HG03565 (cell line): ENCODE measurements at regions not wholly inside any gene's neighbourhood (a gene's known extent, or its start where the extent isn't known, plus 50 kb on each side); places are given as distances from the start of the nearest gene placed in this dataset.
"Not testable (repeated sequence)": the region's sequence is repeated elsewhere in the genome, so short reads cannot be mapped to it uniquely, and the experiment has no call there.

Source experiments
- ATAC-seq: cut with Tn5 transposase; IDR thresholded peaks from one replicate; pipeline ENCODE4 v1.9.1; 2021; ENCODE audit warnings: mild to moderate bottlenecking, moderate library complexity; ENCODE audit not compliant: unreplicated experiment

DNA sequence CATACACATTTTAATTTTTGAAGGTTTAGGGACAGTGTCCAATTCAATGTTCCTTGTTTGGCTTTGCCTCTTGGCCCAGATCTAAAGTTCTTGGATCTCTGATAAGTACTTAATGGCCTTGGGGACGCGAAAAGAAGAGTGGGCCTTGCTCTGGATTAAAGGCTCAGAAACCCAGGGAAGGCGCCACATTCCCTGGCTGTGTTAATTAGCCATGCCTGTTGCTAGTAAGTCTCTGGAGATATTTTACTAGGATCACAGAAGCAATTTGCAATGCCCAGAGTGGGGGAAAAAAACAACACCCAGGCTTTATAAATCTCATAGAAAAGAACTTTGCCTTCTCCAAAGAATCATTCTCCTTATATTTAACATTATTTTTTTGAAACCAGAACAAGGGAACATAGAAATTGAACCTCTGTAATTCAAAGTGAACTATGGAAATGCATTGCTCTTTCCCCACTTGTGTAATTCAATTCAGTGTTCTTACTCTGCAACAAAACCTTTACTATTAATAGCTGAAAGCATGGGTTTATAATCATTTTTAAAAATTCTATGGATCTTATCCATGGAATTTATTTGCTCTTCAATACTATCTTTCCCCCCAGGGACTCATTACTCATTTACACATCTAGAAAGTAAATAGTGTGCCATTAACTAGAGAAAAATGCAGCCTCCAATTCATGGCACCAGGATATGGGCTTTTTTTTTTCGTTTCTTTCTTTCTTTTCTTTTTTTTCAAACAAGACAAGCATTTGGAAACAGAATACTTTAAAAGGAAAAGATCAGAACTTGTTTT is 172.2 kb upstream of the ANKRD55 start:
- ATAC-seq = no peak

DNA sequence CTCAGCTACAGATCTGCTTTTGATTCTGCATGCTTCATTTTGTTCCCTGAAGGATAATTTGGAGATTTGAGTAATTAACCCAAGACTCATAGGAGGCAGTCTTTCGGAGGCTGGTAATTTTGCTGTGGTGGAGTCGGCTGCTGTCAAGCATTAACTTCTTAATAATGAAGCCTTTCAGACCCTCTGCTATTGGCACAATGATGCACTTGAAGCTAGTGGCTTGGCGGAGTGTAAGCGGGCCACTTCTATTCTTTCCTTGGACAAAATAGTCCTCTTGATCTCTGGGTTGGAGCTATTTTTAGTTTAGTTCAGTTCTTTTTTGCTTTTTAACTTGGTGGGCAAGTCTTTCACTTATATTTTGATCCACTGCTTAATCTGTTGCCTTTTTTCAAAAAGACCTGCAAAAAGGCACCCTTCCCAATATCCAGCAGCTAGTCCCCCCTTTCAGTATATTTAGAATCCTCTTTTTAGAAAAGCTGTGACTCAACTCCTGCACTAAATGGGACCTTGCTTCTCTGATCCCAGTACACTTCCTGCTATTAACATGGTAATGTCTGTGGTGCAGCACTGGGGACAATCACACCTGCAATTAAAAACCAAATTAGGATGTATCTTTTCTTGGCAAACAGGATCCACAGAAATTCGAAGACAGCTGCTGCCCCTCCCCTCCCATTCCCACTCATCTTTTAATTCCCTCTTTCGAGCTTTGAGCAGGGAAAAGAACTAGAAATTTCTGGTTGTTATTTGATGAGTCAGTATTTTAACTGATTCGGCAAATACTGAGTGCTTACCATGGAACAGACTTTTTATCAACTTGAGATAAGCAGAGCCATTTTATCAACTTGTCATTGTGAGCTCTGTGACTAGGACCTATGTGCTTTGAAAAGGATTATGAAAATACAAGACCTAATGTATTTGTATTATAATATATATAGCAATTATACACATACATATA is 169.4 kb upstream of the ANKRD55 start:
- ATAC-seq = no peak

DNA sequence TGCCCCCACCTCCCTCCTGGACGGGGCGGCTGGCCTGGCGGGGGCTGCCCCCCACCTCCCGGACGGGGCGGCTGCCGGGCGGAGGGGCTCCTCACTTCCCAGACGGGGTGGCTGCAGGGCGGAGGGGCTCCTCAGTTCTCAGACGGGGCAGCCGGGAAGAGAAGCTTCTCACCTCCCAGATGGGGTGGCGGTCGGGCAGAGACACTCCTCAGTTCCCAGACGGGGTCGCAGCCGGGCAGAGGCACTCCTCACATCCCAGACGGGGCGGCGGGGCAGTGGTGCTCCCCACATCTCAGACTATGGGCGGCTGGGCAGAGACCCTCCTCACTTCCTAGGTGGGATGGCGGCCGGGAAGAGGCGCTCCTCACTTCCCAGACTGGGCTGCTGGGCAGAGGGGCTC is 164.7 kb upstream of the ANKRD55 start:
- not testable (repeated sequence) for ATAC-seq

DNA sequence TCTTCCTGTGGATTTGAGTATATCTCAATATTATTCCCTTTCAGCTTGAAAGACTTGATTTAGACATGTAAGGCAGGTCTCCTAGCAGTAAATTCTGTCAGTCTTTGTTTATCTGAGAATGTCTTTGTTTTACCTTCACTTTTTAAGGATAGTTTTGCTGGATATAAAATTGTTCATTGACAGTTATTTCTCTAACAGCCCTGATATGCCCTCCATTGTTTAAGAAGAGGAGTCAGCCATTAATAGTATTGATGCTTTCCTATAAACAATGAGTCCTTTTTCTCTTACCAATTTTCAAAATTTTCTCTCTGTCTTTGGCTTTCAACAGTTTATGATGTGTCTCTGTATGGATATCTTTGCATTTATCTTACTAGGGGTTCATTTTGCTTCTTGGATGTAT is 163.5 kb upstream of the ANKRD55 start:
- no peak for ATAC-seq

DNA sequence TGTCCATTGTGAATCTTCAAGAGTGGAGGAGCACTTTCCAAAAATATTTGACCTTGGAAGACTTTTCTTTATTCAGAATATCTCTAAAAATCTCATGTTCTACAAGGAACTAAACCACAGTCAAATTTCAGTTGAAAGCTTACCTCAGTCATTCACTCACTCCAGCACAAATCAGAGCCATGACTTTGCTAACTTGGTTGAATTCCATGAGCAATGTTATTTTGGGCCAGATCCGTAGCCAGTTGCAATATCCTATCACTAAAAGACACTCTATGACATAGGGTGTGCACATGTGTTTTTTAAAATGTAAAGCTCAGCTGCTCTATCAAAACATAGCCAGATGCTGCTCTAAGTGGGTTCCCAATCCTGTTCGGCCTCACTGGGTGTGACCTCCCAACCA is 156.1 kb upstream of the ANKRD55 start:
- no peak for ATAC-seq

DNA sequence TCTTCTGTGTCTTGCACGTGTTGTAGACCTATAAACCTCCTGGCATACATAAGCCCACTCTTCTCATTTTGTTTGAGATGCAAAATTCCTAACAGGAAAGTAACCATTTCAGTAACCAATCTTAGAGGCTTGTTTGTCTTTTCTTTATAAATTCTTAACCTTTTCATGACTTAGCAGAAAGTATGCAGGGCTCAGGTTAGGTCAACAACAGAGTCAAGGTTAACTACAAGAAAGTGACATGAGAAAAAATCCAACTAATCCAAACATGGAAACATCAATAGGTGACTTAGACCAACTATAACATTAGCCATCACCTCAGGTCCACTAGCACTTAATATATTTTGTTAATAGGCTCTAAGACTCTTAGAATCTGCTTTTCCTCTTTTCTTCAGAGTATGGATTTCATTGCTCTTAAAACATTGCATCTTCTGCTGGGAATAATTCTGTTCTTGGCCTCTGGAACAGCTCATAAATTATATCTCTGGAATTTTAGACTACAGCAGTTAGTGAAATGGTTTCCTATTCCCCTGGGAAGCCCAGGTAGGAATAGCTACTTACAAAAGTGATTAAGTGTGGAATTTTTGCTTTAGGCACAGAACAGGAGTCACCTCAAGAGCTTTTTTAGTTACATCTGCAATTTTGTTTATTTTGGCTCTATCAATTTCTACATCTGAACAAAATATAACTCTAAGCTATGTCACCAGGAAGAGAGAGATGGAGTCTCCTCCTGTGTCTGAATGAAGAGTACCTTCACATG is 155.3 kb upstream of the ANKRD55 start:
- no peak for ATAC-seq

DNA sequence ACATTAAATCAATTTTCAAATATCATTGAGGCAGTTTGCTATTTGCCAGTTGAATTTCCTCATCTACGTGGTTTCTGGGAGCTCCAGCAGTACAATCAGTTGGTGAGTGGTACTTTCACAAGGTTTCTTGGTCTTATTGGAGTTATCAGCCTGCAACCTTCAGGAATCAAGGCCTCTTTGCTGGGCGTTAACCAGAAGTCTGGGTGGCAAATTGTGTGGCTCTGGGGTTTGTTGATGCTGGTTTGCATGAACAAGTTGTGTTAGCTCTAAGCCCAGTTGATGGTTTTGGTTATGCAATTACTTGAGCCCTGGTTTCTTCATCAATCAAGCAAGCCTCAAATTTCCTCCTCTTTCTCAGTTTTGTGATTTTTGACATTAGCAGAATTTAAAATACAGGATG is 152.9 kb upstream of the ANKRD55 start:
- no peak for ATAC-seq

DNA sequence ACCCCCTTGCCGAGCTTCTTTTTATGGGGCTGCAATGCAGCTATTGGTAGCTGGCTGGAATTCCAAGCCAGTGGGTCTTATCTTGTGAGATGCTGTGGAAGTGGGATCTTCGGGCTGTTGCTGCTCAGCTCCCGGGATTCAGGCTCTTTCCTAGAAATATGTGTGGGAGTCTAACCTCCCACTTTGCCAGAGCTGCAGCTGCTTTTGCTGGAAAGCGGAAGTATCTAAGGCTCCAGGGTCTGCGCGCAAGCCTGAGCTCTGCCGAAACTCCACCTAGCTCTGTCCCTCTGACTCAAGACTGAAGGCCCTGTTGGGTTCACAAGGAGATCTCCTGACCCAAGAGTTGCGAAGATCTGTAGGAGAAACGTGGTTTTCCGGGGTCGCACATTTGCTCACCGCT is 151.1 kb upstream of the ANKRD55 start:
- no peak for ATAC-seq

DNA sequence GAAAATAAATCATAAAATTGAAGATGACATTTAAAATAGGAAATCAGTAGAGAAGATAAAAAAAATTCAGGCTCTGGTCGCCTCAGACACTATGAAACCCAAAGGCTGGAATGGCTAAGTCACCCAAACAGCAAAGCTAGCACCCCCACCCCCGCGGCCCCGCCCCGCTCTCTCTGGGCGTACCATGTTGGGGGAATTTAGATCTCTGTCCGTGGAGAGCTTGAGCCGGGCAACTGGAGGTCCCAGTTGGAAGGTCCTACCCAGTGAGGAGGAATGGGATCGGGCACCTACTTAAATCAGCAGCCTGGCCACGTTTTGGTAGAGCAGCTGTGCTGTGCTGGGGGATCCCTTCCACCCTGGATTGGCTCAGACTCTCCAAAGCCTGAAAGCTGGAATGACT is 150.6 kb upstream of the ANKRD55 start:
- ATAC-seq = no peak

DNA sequence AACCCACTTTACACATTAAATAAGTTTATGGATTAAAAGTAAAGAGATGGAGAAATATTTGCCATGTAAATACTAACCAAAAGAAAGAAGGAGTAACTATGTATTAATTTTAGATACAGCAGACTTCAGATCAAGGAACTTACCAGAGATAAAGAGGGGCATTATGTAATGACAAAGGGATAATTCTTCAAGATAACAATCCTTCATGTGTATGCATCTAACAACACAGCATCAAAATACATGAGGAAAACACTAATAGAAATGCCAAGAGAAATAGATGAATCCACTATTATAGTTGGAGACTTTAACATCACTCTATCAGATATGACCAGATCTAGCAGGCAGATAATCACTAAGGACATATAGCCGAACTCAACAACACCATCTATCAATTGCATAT is 149.8 kb upstream of the ANKRD55 start:
- ATAC-seq = no peak

DNA sequence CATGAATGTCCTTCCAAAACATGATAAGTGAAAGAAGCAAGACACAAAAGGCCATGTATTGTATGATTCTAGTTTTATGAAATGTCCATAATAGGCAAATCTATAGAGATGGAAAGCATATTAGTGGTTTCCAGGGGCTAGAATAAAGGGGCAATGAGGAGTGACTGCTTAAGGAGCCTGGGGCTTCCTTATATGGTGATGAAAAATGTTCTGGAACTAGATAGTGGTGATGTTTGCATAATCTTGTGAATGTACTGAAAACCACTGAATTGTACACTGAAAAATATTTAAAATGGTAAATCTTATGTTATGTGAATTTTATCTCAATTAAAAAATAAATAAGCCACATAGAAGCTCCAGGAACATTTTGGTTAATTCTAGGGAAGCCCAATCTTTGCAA is 144.4 kb upstream of the ANKRD55 start:
- ATAC-seq = no peak

DNA sequence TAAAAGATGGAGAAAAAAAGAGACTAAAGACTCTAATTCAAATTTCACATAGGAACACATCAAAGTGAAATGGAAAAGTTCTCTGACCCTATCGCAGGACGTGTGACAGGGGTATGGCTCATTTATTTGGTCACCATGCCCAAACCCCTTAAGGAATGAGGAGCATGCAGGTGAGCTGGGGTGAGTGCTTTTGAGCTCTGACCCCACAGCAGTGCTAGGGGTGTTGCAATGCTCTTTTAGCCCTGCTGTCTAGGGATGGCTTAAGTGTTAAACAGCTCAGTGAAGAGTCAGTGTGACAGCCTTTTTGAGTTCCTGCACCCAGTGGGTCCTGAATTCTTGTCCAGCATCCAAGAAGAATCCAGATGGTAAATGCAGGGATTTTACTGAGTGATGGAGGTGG is 143.0 kb upstream of the ANKRD55 start:
- no peak for ATAC-seq

DNA sequence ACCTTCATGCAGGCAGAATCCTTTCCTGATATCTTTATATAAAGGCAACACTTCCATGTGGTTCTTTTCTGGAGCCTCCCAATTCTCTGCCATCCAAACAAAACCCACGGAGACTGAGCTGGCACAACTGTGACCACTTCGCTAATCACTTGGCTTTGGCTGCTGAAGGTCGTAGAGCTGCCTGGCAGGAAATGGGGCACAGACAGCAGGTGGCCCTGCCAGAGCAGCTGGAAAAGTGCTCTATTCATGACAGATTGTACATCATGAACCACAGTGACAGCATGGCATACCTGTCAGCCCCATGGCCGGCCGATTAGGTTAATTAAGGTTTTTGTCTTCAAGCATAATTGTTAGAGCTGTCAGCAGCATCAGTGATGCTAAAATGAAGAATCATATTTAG is 141.9 kb upstream of the ANKRD55 start:
- ATAC-seq = no peak

DNA sequence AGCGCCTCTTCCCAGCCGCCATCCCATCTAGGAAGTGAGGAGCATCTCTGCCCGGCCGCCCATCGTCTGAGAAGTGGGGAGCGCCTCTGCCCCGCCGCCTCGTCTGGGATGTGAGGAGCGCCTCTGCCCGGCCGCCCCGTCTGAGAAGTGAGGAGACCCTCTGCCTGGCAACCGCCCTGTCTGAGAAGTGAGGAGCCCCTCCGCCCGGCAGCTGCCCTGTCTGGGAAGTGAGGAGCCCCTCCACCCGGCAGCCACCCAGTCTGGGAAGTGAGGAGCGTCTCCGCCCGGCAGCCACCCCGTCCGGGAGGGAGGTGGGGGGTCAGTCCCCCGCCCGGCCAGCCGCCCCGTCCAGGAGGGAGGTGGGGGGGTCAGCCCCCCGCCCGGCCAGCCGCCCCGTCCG is 139.4 kb upstream of the ANKRD55 start:
- ATAC-seq = not testable (repeated sequence)

DNA sequence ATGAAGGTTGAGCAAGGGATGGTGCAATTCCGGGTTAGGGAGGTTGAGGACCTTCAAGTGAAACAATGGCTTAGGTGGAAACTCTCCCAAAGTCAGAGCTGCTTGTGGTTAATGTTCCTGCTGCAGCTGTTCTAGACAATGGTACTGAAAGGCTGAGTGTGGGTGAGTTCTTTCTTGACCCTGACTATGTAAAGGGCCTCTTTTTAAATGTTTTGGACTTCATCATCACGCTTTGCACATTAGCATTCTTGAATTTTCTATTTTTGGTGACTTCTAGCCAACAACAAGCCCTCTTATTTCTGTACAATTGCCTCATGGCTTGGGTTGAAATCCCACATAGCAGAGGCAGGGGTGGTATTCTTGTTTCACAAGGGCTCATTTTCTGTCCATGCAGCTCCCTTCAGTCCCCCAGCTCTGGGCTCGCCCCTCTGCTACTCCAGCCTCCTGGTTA is 136.3 kb upstream of the ANKRD55 start:
- no peak for ATAC-seq

DNA sequence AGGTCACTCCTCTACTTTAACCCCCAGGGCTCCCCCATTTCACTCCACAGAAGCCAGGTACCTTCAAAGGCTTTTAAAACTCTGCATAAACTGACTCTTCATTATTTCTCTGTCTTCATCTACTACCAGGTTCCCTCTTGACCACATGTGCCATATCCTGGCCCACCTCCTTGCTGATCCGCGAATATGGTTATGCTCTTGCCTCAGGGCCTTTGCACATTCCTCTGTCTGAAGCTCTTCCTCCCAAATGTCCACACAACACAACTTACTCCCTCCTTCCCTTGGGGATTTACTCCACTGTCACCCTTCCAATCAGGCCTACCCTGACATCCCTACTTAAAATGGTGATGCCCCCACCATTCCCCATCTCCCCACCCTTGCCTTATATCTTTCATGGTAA is 134.6 kb upstream of the ANKRD55 start:
- no peak for ATAC-seq

DNA sequence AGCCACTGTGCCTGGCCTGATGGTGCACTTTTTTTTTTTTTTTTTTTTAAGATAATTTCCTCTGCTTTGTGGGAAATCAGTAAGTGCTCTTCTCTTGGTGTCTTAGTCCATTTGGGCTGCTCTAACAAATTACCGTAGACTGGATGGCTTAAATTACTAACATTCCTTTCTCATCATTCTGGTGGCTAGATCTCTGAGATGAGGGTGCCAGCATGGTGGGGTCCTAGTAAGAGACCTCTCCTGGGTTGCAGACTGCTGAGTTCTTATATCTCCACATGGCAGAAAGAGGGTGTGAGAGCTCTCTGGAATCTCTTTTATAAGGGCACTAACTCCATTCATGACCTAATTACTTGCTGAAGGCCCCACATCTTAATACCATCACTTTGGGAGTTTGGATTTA is 133.9 kb upstream of the ANKRD55 start:
- no peak for ATAC-seq

DNA sequence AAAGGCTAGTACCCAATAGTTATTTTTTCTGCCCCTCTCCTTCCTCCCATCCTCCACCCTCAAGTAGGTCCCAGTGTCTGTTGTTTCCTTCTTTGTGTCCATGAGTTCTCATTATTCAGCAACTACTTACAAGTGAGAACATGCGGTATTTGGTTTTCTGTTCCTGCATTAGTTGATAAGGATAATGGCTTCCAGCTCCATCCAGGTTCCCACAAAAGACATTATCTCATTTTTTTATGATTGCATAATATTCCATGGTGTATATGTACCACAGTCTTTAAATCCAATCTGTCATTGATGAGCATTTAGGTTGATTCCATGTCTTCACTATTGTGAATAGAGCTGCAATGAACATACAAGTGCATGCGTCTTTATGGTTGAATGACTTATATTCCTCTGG is 128.3 kb upstream of the ANKRD55 start:
- ATAC-seq = no peak

DNA sequence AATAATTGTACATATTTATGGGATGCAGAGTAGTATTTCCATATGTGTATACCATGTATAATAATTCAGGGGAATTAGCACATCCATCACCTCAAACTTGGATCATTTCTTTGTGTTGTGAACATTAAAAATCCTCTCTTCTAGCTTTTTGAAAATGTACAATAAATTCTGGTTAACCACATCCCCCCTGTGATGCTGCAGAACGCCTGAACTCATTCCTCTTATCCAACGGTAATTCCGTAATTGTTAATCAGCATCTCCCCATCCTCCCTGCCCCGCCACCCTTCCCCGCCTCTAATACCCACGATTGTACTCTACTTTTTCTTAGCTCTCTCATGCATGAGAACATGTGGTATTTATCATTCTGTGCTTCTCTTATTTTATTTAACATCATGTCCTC is 127.7 kb upstream of the ANKRD55 start:
- ATAC-seq = no peak

DNA sequence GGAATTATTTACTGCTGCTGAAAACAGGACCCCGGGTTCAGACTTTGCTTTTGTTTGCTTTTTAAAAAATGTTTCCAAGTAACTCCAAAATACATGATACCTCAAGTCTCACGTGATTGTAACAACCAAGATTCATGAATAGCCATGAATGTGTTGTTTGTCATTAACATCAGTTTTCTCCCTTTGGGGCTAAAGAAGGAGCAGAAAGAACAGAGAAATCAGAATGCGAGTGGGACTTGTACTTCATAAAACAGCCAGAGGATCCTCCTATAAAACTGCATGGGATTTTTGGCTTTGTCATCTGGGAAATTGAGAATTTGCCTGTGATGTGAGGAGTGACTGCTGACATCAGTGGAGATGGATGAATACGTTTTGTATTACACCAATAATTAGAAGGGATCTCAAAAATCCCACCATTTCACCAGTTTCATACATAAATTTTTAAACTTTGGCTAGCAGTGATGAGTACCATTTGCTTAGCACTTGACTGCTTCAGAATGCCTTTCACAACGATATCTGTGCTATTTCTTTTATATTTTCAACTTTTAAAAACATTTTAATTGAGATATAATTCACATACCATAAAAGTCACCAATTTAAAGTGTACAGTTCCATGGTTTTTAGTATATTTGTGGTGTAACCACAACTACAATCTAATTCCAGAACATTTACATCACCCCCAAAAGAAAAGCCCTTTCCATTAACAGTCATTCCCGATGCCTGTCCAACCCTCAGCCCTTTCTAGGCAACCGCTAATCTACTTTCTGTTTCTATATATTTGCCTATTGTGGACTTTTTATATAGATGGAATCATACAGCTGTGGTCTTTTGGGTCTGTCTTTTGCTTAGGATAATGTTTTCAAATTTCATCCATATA is 126.9 kb upstream of the ANKRD55 start:
- ATAC-seq = no peak
